HG03457 (cell line): ENCODE measurements at regions not wholly inside any gene's neighbourhood (a gene's known extent, or its start where the extent isn't known, plus 50 kb on each side); places are given as distances from the start of the nearest gene placed in this dataset.
A peak's percentile ranks its signal among the peaks of the same experiment; 100 is the strongest.
"Not testable (repeated sequence)": the region's sequence is repeated elsewhere in the genome, so short reads cannot be mapped to it uniquely, and the experiment has no call there.

Source experiments
- ATAC-seq: cut with Tn5 transposase; IDR thresholded peaks from one replicate; pipeline ENCODE4 v1.9.1; 2021; ENCODE audit warnings: moderate number of reproducible peaks; ENCODE audit not compliant: unreplicated experiment

DNA sequence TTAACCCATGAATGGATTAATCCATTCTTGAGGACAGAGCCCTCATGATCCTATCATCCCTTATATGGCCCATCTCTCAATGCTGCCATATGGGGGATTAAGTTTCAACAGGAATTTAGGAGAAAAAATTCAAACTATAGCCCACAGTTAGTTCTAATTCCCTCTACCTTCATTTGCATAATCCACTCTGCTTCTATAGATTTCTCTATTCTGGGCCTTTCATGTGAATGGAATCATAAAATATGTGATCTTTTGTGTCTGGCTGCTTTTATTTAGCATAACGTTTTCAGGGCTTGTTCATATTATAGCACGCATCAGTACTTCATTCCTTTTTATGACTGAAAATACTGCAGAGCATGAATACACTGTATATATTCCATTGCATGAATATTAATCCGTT is 55.4 kb downstream of the CTSL start:
- ATAC-seq, result no peak

DNA sequence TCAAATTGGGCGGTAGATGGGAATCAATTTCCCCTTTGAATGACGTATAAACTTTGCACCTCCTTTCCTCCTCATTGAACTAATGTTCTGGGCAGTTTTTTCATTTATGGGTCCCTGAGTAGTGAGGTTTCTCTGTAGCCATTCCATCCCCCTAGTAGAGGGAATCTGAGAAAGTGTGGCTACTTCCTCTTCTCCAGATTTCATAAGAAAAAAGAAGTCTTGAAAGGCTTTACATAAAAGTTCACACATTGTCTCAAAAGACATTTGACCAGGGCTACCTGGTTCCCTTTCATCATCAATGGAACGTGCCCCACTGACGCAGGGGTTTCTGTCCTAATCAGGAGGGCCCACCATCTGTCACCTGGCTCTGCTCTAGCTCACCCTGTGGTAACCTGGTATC is 57.3 kb downstream of the CTSL start:
- ATAC-seq, result no peak

- not testable (repeated sequence) for ATAC-seq
Observed at GRCh38 chr9:87785315-87785970, 59.5 kb downstream of the CTSL start.

GRCh38 chr9:87786423-87786822 is 60.5 kb downstream of the CTSL start:
- ATAC-seq, result no peak

GRCh38 chr9:87786876-87787275 is 61.0 kb downstream of the CTSL start:
- ATAC-seq, result no peak

GRCh38 chr9:87787735-87788134 is 61.8 kb downstream of the CTSL start:
- ATAC-seq, result no peak

DNA sequence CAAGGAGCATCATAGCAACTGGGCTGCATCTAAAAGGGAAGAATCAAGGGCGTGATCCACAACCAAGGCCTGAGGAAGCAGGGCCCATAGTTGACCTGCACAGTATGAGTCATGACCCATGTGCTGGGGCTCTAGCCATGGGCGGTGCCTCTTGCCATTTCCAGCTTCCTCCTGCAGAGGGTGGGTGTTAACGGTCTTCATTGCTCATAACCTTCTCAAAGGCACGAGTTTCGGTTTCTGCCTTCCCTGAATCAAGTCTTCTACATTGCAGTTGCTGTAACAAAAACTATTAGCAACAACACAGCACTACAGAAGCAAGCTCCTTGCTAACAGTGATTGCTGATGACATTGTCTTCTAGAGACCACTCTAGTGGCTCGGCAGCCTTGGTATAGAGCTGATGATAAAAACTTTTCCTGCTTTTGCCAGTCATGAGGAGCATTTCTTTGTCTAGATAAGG is 66.9 kb downstream of the CTSL start:
- ATAC-seq, result peak; percentile 72

- ATAC-seq, result no peak
Observed at GRCh38 chr9:87793292-87793691, 67.4 kb downstream of the CTSL start.

- no peak for ATAC-seq
Observed at GRCh38 chr9:87795178-87795577, 69.3 kb downstream of the CTSL start.

DNA sequence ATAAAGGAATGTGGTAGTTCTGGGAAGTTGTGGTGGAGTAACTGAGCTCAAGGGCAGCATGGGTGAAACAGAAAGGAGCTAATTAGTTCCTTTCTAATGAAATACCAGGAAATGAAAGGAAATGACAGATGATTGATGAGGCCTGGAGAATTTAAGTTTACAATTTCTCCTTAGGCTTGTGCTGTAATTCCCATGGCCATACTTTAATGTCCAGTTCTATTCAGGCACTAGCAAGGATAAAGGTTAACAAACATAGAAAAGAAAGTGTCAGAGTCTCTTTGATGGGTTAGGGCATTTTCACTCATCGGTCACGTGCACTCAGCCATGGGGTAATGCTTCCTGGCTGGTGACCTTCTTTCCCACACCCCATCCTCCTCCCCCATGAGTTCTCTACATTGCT is 70.3 kb downstream of the CTSL start:
- ATAC-seq, result no peak

DNA sequence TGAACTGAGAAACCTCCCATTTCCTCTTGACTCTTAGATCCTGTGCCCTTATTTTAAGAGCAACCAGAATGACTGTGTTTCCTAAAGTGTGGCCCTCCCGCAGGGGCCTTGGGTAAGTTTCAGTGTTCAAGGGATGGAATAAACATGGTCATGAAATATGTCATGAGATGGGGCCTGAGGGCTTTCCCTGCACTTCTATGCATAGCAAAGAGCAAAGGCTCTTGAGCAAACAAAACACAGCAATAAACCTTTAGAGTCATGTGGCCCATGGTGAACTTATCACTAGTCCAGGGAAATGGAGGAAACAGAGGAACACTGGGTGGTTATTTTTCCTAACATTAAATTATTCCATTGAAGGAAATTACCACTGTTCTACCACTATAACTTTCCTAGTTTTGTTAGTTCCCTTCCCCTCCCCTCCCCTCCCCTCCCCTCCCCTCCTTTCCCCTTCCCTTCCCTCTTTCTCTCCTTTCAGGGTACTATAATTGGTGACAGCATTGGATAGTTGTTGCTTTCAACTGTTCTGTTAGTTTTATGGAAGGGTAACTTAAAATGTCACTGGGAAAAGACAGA is 72.4 kb downstream of the CTSL start:
- no peak for ATAC-seq

GRCh38 chr9:87799503-87799902 is 73.6 kb downstream of the CTSL start:
- no peak for ATAC-seq

DNA sequence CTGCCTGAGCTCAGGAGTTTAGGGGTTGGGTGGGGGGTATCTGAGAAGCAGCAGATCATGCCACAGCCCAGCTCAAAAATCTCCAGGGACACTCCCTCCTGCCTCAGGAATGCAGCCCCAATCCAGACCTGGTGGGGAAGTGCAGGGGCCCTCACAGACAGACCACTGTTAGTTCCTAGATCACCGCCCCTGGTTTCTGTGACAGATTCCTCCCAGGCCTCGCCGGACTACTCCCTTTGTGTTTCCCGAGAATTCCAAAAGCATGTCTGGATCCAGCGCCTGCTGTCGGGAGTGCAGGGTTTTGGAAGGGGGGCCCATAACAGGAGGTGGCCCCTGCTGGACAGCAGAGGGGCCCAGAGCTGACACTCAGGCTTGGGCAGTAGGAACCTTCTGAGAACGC is 74.5 kb downstream of the CTSL start:
- ATAC-seq, result no peak

DNA sequence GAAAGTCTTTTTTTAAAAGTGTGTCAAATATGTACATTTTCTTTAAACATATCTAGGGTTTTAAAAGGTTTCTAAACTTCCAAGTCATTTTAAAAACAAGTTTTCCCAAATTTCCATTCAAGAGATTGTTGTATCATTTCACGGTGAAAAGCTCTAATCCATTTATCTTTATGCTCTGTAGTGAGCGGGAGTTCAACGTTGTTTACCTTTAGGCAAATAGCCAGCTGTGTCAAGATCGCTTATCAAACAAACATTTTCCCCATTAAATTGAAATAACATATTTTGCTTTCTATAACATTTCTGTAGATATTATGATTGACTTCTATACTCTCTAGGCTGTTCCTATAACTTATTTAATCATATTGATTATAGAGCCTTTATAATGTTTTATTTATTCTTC is 75.1 kb downstream of the CTSL start:
- no peak for ATAC-seq

GRCh38 chr9:87803166-87803565 is 77.2 kb downstream of the CTSL start:
- no peak for ATAC-seq

- no peak for ATAC-seq
Observed at GRCh38 chr9:87803623-87804345, 77.9 kb downstream of the CTSL start.

- no peak for ATAC-seq
Observed at GRCh38 chr9:87805259-87805658, 77.4 kb upstream of the SPATA31E1 start.

DNA sequence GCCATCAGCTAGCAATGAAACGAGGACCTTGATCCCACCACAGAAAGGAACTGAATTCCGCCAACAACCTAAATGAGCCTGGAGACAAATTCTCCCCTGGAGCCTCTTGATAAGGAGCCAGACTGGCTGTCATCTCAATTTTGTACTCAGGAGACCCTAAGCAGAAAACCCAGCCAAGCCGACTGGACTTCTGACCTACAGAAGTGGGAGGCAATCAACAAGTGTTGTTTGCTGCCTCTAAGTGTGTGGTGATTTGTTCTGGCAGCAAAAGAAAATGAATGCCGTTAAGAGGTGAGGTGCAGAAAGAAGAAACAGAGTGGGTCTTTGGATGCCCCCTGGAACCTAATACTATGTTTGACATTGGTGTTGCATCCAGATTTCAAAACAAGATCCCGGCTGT is 72.7 kb upstream of the SPATA31E1 start:
- ATAC-seq, result no peak

- ATAC-seq, result no peak
Observed at GRCh38 chr9:87810679-87811178, 71.9 kb upstream of the SPATA31E1 start.

- no peak for ATAC-seq
Observed at GRCh38 chr9:87812375-87813118, 70.1 kb upstream of the SPATA31E1 start.

DNA sequence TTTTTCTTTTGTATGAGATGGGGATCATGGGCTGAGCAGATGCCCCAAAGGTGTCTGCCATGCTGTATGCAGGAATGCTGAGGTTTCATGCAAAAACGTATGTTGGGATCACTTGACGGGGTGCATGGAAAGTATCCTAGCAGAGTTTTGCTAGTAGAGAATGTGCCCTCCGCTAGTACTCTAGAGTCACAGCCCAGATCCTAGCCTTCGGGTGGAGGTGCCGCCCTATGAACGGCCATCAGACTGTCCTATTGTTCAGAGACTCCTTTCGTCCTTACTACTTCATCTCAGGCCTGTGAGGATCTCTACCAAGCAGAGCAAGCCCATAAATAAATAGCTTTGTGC is 69.6 kb upstream of the SPATA31E1 start:
- no peak for ATAC-seq

DNA sequence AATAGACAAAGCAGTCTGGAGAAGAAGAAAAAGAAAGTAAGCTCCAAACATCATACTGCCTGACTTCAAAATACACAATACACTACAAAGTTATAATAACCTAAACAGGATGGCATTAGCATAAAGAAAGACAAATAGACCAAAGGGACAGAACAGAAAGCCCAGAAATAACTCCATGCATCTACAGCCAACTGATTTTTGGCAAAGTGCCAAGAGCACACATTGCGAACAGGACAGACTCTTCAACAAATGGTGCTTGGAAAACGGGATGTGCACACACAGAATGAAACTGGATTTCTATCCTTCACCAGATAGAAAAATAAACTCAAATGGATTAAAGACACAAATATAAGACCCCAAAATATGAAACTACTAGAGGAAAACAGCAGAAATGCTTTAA is 66.6 kb upstream of the SPATA31E1 start:
- ATAC-seq, result no peak
